GM12878 (cell line): ENCODE measurements at regions not wholly inside any gene's neighbourhood (a gene's known extent, or its start where the extent isn't known, plus 50 kb on each side); places are given as distances from the start of the nearest gene placed in this dataset.

Experiments
- ATAC-seq: fragments of 200-7000 bp; cut with Tn5 transposase; 3 replicates; pipeline ENCODE4 v1.9.1; 2020; ENCODE audit warnings: mild to moderate bottlenecking, moderate library complexity
- BruUV-seq: library from RNA; stranded (reverse); fragments of 400-500 nt; replicated peaks from 2 replicates; lab custom pipeline; 2021; lab: Mats Ljungman, UMichigan
- CTCF ChIA-PET: fragments of 300-600 bp; sonication (Branson Sonifier 250); formaldehyde crosslinking; extraction: SDS; loops from one replicate; lab custom pipeline; 2021; ENCODE audit warnings: inconsistent platforms; lab: Yijun Ruan, JAX
- POLR2A ChIA-PET: fragments of 350-600 bp; formaldehyde crosslinking; extraction: SDS; loops from one replicate; lab custom pipeline; 2021; ENCODE audit warnings: inconsistent platforms; lab: Charles Lee
- RAD21 ChIA-PET: fragments of 300-600 bp; sonication (Branson Sonifier 250); formaldehyde crosslinking; loops from one replicate; lab custom pipeline; 2023; ENCODE audit warnings: antibody characterized with exemption; ENCODE audit not compliant: unreplicated experiment; lab: Charles Lee
- SMC1A ChIA-PET: fragments of 300-600 bp; sonication (Branson Sonifier 250); formaldehyde crosslinking; loops from one replicate; lab custom pipeline; 2023; ENCODE audit not compliant: unreplicated experiment, uncharacterized antibody; lab: Charles Lee
- DNase-seq: peaks from one replicate; pipeline ENCODE4 v3.0.0-alpha.2; 2011; ENCODE audit warnings: low read depth, low spot score
- FAIRE-seq: peaks from 3 replicates; lab custom pipeline; 2011; peaks lifted over from hg19 to GRCh38; lab: Jason Lieb, UNC
- H2AFZ ChIP-seq: 2 replicates; pipeline ENCODE4 v1.6.0; 2011; ENCODE audit warnings: low read depth, low read length, control low read depth; ENCODE audit not compliant: control insufficient read depth
- H3K27ac ChIP-seq: 2 replicates; pipeline ENCODE4 v1.5.1; 2011; ENCODE audit warnings: control low read depth; ENCODE audit not compliant: control insufficient read depth, insufficient read depth
- H3K27me3 ChIP-seq, 2 experiments: replicated peaks in 1 of 2; 2 replicates each; pipeline versions ENCODE4 v1.6.0 to v1.6.1; 2011; ENCODE audit warnings: low read length in 1 of 2; ENCODE audit not compliant: control insufficient read depth in 2 of 2, insufficient read depth in 2 of 2
- H3K36me3 ChIP-seq, 2 experiments: 2 replicates each; pipeline ENCODE4 v1.5.1; 2011; ENCODE audit warnings: low read length in 1 of 2; ENCODE audit not compliant: control insufficient read depth in 2 of 2, insufficient read depth in 2 of 2
- H3K4me1 ChIP-seq: 2 replicates; pipeline ENCODE4 v1.6.1; 2011; ENCODE audit warnings: mild to moderate bottlenecking, low read length, moderate library complexity, mixed read lengths; ENCODE audit not compliant: control insufficient read depth, insufficient read depth
- H3K4me2 ChIP-seq: 2 replicates; pipeline ENCODE4 v1.6.0; 2011; ENCODE audit warnings: control low read depth; ENCODE audit not compliant: control insufficient read depth, insufficient read depth
- H3K4me3 ChIP-seq: fragments of 200-600 bp; sonication (generic); 2 replicates; pipeline ENCODE4 v1.5.1; 2016
- H3K79me2 ChIP-seq: 2 replicates; pipeline ENCODE4 v1.6.0; 2011; ENCODE audit warnings: low read length; ENCODE audit not compliant: control insufficient read depth, insufficient read depth
- H3K9ac ChIP-seq: 2 replicates; pipeline ENCODE4 v1.8.0; 2011; ENCODE audit warnings: low read length, control low read depth, mixed read lengths; ENCODE audit not compliant: control insufficient read depth, insufficient read depth
- H3K9me3 ChIP-seq: replicated peaks from 3 replicates; pipeline ENCODE4 v1.5.1; 2011; ENCODE audit warnings: mild to moderate bottlenecking, low read length; ENCODE audit not compliant: control insufficient read depth, insufficient read depth
- H4K20me1 ChIP-seq: 2 replicates; pipeline ENCODE4 v1.6.0; 2011; ENCODE audit not compliant: control insufficient read depth, insufficient read depth
- CEBPB ChIP-seq, 2 experiments: fragments of 150-350 bp in 1 of 2; IDR thresholded peaks; 2 replicates each; pipeline ENCODE4 v1.6.1; 2012 to 2014; ENCODE audit warnings: low read depth in 2 of 2, low read length in 2 of 2, borderline replicate concordance in 1 of 2, inconsistent platforms in 1 of 2
- EZH2 ChIP-seq: IDR thresholded peaks from 2 replicates; pipeline ENCODE4 v1.6.1; 2012; ENCODE audit warnings: low read depth, mild to moderate bottlenecking, control low read depth, inconsistent platforms, low read length, borderline replicate concordance; ENCODE audit not compliant: control insufficient read depth
- FOS ChIP-seq: IDR thresholded peaks from 3 replicates; pipeline ENCODE4 v1.6.1; 2011; ENCODE audit warnings: borderline replicate concordance; ENCODE audit not compliant: insufficient read length; ENCODE audit errors: extremely low read depth
- GATAD2B ChIP-seq: fragments of 450-650 bp; conservative IDR thresholded peaks from 2 replicates; pipeline ENCODE4 v1.6.1; 2017; ENCODE audit warnings: low read depth, mild to moderate bottlenecking, moderate library complexity
- MYB ChIP-seq: fragments of 150-350 bp; IDR thresholded peaks from 2 replicates; pipeline ENCODE4 v1.6.1; 2014; ENCODE audit warnings: mild to moderate bottlenecking, low read depth, low read length, borderline replicate concordance
- NFXL1 ChIP-seq: fragments of 450-650 bp; IDR thresholded peaks from 2 replicates; pipeline ENCODE4 v1.6.1; 2017; ENCODE audit warnings: antibody characterized with exemption, mild to moderate bottlenecking, borderline replicate concordance
- PAX8 ChIP-seq: fragments of 450-650 bp; IDR thresholded peaks from 2 replicates; pipeline ENCODE4 v1.6.1; 2017; ENCODE audit warnings: mild to moderate bottlenecking, moderate library complexity
- POLR2AphosphoS2 ChIP-seq: IDR thresholded peaks from 2 replicates; pipeline ENCODE4 v1.6.1; 2011; ENCODE audit warnings: low read depth, mild to moderate bottlenecking, low read length, improper control_type of control experiment, moderate library complexity
- RCOR1 ChIP-seq: conservative IDR thresholded peaks from 2 replicates; pipeline ENCODE4 v1.6.1; 2012; ENCODE audit warnings: low read depth, low read length, improper control_type of control experiment
- RFX5 ChIP-seq: IDR thresholded peaks from 2 replicates; pipeline ENCODE4 v1.6.1; 2011; ENCODE audit warnings: low read depth, low read length, improper control_type of control experiment
- YBX1 ChIP-seq: fragments of 450-650 bp; IDR thresholded peaks from 2 replicates; pipeline ENCODE4 v1.6.1; 2016; ENCODE audit warnings: antibody characterized with exemption
- WGBS: methylation state at CpG from one replicate; pipeline ENCODE4 v1.1.6; 2016; ENCODE audit warnings: low lambda C conversion rate; ENCODE audit not compliant: insufficient replicate concordance, insufficient coverage; ENCODE audit errors: missing lambda C conversion rate; 5-methylcytosine and 5-hydroxymethylcytosine counted together
- in situ Hi-C: fragments of 300-500 bp; cut with MboI; formaldehyde crosslinking; loops from 9 replicates; pipeline ENCODE4 v1.14.3; 2018; ENCODE audit warnings: mixed read lengths
- intact Hi-C: fragments of 100-400 bp; cut with micrococcal nuclease; formaldehyde crosslinking; loops from one replicate; pipeline ENCODE4 v1.14.2; 2022; ENCODE audit not compliant: unreplicated experiment
- TF ChIP-seq, protein P1 (sequence below): fragments of 450-650 bp; IDR thresholded peaks from 2 replicates; pipeline ENCODE4 v1.6.1; 2016; ENCODE audit warnings: mild to moderate bottlenecking
- TF ChIP-seq, protein P2 (sequence below): IDR thresholded peaks from 2 replicates; pipeline ENCODE4 v1.6.1; 2011; ENCODE audit warnings: mild to moderate bottlenecking, low read depth, low read length, moderate library complexity; ENCODE audit not compliant: insufficient replicate concordance
- TF ChIP-seq, protein P3 (sequence below): fragments of 450-650 bp; IDR thresholded peaks from 2 replicates; pipeline ENCODE4 v1.6.1; 2018; ENCODE audit warnings: mild to moderate bottlenecking, low read depth, moderate library complexity; ENCODE audit not compliant: partially characterized antibody
- TF ChIP-seq, protein P4 (sequence below): fragments of 450-650 bp; IDR thresholded peaks from 2 replicates; pipeline ENCODE4 v1.6.1; 2017; ENCODE audit warnings: mild to moderate bottlenecking, moderate library complexity

DNA sequence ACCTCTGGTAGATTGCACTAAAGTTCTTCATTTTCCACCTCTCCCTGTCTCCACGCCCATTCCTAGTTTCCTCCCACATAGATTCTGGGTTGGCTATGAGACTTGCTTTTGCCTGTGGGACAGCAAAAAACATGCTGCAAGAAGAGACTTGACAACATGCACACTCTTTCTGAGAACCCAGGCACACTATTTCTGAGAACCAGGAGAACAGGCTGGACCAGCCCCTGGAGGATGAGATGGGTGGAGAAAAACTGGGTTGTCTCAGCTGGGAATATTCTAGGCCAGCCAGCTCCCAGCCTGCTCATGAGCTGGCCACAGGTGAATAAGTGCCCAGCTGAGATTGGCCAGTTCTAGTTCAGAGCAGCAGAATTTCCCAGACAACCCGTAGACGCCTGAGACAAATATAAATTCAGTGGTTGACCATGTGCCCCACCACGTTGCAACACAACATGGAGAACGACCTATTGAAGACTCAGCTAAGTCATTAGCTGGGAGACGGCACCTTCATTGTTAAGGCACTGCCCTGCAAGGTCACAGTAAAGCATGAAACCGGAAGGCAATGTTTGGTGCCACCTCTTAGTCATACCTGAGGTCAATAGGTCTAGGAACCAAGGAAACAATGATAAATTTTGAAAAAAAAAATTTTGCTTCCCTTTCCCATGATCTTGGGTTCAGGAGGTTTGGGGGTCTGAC is 92.7 kb upstream of the AKR1E2 start:
- H4K20me1 ChIP-seq, result no peaks in the 10 kb centered on the region
- no peak for FAIRE-seq
- H3K27ac ChIP-seq, result no peak overlapping the region
- H3K4me2 ChIP-seq, result no peak overlapping the region
- H3K79me2 ChIP-seq, result no peaks in the 10 kb centered on the region
- no peaks in the 10 kb centered on the region for H3K9me3 ChIP-seq
- no peaks in the 10 kb centered on the region for H3K4me1 ChIP-seq
- no TSS peak for BruUV-seq
- RAD21 ChIA-PET, result no interaction called here
- 37% methylated on average over 7 of the region's 7 CpGs for WGBS
- CTCF ChIA-PET, result no interaction called here
- no peaks in the 10 kb centered on the region for H3K27me3 ChIP-seq
- H3K4me3 ChIP-seq, result no peak overlapping the region
- no peaks in the 10 kb centered on the region for H3K36me3 ChIP-seq
- no peak for DNase-seq
- in situ Hi-C loops (no loop called here), intact Hi-C loops (no loop called here)
- no peak for ATAC-seq
- no peak overlapping the region for H2AFZ ChIP-seq
- H3K9ac ChIP-seq, result no peak overlapping the region
- POLR2A ChIA-PET, result no interaction called here
- SMC1A ChIA-PET, result no interaction called here
- TF ChIP-seq NFXL1, result no peak
- TF ChIP-seq EZH2, result no peak
- no peak for TF ChIP-seq FOS
- TF ChIP-seq RCOR1, result no peak
- TF ChIP-seq GATAD2B, result no peak
- TF ChIP-seq, protein P1, sequence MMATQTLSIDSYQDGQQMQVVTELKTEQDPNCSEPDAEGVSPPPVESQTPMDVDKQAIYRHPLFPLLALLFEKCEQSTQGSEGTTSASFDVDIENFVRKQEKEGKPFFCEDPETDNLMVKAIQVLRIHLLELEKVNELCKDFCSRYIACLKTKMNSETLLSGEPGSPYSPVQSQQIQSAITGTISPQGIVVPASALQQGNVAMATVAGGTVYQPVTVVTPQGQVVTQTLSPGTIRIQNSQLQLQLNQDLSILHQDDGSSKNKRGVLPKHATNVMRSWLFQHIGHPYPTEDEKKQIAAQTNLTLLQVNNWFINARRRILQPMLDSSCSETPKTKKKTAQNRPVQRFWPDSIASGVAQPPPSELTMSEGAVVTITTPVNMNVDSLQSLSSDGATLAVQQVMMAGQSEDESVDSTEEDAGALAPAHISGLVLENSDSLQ, result no peak
- no peak for TF ChIP-seq YBX1
- no peak for TF ChIP-seq CEBPB (IDR thresholded peaks at IDR 0.05; ENCODE audit: borderline replicate concordance in 1 of 2, low read depth in 2 of 2, low read length in 2 of 2)
- TF ChIP-seq POLR2AphosphoS2, result no peak
- TF ChIP-seq PAX8, result no peak
- TF ChIP-seq, protein P2, sequence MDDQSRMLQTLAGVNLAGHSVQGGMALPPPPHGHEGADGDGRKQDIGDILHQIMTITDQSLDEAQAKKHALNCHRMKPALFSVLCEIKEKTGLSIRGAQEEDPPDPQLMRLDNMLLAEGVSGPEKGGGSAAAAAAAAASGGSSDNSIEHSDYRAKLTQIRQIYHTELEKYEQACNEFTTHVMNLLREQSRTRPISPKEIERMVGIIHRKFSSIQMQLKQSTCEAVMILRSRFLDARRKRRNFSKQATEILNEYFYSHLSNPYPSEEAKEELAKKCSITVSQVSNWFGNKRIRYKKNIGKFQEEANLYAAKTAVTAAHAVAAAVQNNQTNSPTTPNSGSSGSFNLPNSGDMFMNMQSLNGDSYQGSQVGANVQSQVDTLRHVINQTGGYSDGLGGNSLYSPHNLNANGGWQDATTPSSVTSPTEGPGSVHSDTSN, result no peak
- no peak for TF ChIP-seq RFX5
- TF ChIP-seq MYB, result no peak
- TF ChIP-seq, protein P3, sequence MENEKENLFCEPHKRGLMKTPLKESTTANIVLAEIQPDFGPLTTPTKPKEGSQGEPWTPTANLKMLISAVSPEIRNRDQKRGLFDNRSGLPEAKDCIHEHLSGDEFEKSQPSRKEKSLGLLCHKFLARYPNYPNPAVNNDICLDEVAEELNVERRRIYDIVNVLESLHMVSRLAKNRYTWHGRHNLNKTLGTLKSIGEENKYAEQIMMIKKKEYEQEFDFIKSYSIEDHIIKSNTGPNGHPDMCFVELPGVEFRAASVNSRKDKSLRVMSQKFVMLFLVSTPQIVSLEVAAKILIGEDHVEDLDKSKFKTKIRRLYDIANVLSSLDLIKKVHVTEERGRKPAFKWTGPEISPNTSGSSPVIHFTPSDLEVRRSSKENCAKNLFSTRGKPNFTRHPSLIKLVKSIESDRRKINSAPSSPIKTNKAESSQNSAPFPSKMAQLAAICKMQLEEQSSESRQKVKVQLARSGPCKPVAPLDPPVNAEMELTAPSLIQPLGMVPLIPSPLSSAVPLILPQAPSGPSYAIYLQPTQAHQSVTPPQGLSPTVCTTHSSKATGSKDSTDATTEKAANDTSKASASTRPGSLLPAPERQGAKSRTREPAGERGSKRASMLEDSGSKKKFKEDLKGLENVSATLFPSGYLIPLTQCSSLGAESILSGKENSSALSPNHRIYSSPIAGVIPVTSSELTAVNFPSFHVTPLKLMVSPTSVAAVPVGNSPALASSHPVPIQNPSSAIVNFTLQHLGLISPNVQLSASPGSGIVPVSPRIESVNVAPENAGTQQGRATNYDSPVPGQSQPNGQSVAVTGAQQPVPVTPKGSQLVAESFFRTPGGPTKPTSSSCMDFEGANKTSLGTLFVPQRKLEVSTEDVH, result no peak
- TF ChIP-seq, protein P4, sequence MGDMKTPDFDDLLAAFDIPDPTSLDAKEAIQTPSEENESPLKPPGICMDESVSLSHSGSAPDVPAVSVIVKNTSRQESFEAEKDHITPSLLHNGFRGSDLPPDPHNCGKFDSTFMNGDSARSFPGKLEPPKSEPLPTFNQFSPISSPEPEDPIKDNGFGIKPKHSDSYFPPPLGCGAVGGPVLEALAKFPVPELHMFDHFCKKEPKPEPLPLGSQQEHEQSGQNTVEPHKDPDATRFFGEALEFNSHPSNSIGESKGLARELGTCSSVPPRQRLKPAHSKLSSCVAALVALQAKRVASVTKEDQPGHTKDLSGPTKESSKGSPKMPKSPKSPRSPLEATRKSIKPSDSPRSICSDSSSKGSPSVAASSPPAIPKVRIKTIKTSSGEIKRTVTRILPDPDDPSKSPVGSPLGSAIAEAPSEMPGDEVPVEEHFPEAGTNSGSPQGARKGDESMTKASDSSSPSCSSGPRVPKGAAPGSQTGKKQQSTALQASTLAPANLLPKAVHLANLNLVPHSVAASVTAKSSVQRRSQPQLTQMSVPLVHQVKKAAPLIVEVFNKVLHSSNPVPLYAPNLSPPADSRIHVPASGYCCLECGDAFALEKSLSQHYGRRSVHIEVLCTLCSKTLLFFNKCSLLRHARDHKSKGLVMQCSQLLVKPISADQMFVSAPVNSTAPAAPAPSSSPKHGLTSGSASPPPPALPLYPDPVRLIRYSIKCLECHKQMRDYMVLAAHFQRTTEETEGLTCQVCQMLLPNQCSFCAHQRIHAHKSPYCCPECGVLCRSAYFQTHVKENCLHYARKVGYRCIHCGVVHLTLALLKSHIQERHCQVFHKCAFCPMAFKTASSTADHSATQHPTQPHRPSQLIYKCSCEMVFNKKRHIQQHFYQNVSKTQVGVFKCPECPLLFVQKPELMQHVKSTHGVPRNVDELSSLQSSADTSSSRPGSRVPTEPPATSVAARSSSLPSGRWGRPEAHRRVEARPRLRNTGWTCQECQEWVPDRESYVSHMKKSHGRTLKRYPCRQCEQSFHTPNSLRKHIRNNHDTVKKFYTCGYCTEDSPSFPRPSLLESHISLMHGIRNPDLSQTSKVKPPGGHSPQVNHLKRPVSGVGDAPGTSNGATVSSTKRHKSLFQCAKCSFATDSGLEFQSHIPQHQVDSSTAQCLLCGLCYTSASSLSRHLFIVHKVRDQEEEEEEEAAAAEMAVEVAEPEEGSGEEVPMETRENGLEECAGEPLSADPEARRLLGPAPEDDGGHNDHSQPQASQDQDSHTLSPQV, result no peak
